Liver (tissue), 3 donors: ENCODE measurements at regions not wholly inside any gene's neighbourhood (a gene's known extent, or its start where the extent isn't known, plus 50 kb on each side); places are given as distances from the start of the nearest gene placed in this dataset.
"Not testable (repeated sequence)": the region's sequence is repeated elsewhere in the genome, so short reads cannot be mapped to it uniquely, and the experiment has no call there.

ENCODE experiments used
- FOXA1 ChIP-seq: IDR thresholded peaks from 2 replicates; pipeline ENCODE4 v1.6.1; 2016; ENCODE audit warnings: antibody characterized with exemption
- GABPA ChIP-seq, 2 donors: IDR thresholded peaks in 1 of 2; conservative IDR thresholded peaks in 1 of 2; 2 replicates each; pipeline ENCODE4 v1.6.1; 2016; ENCODE audit warnings: antibody characterized with exemption in 2 of 2, mild to moderate bottlenecking in 1 of 2, moderate library complexity in 1 of 2
- HNF4A ChIP-seq, 2 donors: conservative IDR thresholded peaks; 2 replicates each; pipeline ENCODE4 v1.6.1; 2016; ENCODE audit warnings: antibody characterized with exemption in 2 of 2, mild to moderate bottlenecking in 2 of 2
- RAD21 ChIP-seq, 2 donors: IDR thresholded peaks; 2 replicates each; pipeline ENCODE4 v1.6.1; 2016; ENCODE audit warnings: antibody characterized with exemption in 2 of 2, mild to moderate bottlenecking in 2 of 2
- SP1 ChIP-seq: IDR thresholded peaks from 2 replicates; pipeline ENCODE4 v1.6.1; 2018; ENCODE audit warnings: antibody characterized with exemption, mild to moderate bottlenecking
- TF ChIP-seq, protein P1 (sequence below): fragments of 150-350 bp; IDR thresholded peaks from 2 replicates; pipeline ENCODE4 v1.5.1; 2017; ENCODE audit warnings: improper control_type of control experiment, low read depth, low read length; ENCODE audit not compliant: missing input control
- TF ChIP-seq, protein P2 (sequence below): IDR thresholded peaks from 2 replicates; pipeline ENCODE4 v1.6.1; 2016; ENCODE audit warnings: antibody characterized with exemption
- TF ChIP-seq, protein P3 (sequence below): IDR thresholded peaks from 2 replicates; pipeline ENCODE4 v1.6.1; 2016; ENCODE audit warnings: antibody characterized with exemption, mild to moderate bottlenecking
- donor health status: healthy.
- donor health status: healthy.

DNA sequence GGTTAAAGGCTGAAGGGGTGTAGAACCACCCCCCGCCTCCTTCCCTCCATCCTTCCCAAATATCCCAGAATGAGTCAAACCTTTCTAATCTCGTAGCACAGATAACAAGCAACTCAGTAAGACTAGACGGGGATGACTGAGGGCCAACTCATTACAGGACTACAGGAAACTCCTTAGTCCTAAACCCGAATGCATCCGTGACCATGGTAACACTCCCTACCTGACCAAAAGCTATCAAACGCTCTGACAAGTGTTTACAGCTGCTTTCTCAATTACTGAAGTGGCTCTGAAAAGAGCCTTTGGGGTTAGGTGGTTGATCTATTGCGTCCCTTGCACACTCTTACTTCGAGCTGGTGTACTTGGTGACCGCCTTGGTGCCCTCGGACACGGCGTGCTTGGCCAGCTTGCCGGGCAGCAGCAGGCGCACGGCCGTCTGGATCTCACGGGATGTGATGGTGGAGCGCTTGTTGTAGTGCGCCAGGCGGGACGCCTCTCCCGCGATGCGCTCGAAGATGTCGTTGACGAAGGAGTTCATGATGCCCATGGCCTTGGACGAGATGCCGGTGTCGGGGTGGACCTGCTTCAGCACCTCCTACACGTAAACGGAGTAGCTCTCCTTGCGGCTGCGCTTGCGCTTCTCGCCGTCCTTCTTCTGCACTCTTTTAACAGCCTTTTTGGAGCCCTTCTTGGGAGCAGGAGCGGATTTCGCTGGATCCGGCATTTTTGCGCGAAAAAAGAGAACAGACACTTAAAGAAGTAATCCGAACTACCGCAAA is 67.4 kb downstream of the FAM72B start:
- not testable (repeated sequence) for TF ChIP-seq RAD21 (IDR thresholded peaks at IDR 0.05); HNF4A (conservative IDR thresholded peaks at IDR 0.05); FOXA1; GABPA (IDR thresholded peaks at IDR 0.05 in 1 of 2, conservative IDR thresholded peaks at IDR 0.05 in 1 of 2); SP1
- TF ChIP-seq, protein P1, sequence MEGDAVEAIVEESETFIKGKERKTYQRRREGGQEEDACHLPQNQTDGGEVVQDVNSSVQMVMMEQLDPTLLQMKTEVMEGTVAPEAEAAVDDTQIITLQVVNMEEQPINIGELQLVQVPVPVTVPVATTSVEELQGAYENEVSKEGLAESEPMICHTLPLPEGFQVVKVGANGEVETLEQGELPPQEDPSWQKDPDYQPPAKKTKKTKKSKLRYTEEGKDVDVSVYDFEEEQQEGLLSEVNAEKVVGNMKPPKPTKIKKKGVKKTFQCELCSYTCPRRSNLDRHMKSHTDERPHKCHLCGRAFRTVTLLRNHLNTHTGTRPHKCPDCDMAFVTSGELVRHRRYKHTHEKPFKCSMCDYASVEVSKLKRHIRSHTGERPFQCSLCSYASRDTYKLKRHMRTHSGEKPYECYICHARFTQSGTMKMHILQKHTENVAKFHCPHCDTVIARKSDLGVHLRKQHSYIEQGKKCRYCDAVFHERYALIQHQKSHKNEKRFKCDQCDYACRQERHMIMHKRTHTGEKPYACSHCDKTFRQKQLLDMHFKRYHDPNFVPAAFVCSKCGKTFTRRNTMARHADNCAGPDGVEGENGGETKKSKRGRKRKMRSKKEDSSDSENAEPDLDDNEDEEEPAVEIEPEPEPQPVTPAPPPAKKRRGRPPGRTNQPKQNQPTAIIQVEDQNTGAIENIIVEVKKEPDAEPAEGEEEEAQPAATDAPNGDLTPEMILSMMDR, result not testable (repeated sequence)
- TF ChIP-seq, protein P2, sequence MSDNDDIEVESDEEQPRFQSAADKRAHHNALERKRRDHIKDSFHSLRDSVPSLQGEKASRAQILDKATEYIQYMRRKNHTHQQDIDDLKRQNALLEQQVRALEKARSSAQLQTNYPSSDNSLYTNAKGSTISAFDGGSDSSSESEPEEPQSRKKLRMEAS, result not testable (repeated sequence)
- TF ChIP-seq, protein P3, sequence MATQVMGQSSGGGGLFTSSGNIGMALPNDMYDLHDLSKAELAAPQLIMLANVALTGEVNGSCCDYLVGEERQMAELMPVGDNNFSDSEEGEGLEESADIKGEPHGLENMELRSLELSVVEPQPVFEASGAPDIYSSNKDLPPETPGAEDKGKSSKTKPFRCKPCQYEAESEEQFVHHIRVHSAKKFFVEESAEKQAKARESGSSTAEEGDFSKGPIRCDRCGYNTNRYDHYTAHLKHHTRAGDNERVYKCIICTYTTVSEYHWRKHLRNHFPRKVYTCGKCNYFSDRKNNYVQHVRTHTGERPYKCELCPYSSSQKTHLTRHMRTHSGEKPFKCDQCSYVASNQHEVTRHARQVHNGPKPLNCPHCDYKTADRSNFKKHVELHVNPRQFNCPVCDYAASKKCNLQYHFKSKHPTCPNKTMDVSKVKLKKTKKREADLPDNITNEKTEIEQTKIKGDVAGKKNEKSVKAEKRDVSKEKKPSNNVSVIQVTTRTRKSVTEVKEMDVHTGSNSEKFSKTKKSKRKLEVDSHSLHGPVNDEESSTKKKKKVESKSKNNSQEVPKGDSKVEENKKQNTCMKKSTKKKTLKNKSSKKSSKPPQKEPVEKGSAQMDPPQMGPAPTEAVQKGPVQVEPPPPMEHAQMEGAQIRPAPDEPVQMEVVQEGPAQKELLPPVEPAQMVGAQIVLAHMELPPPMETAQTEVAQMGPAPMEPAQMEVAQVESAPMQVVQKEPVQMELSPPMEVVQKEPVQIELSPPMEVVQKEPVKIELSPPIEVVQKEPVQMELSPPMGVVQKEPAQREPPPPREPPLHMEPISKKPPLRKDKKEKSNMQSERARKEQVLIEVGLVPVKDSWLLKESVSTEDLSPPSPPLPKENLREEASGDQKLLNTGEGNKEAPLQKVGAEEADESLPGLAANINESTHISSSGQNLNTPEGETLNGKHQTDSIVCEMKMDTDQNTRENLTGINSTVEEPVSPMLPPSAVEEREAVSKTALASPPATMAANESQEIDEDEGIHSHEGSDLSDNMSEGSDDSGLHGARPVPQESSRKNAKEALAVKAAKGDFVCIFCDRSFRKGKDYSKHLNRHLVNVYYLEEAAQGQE, result not testable (repeated sequence)
